GM21360 (cell line): ENCODE measurements at regions not wholly inside any gene's neighbourhood (a gene's known extent, or its start where the extent isn't known, plus 50 kb on each side); places are given as distances from the start of the nearest gene placed in this dataset.
"Not testable (repeated sequence)": the region's sequence is repeated elsewhere in the genome, so short reads cannot be mapped to it uniquely, and the experiment has no call there.

Source experiments
- ATAC-seq: cut with Tn5 transposase; IDR thresholded peaks from one replicate; pipeline ENCODE4 v1.9.1; 2021; ENCODE audit warnings: mild to moderate bottlenecking, moderate library complexity; ENCODE audit not compliant: unreplicated experiment

- no peak for ATAC-seq
Measured at GRCh38 chr6:116982401-116982800, 105.4 kb downstream of the RFX6 start.

- ATAC-seq: no peak
Measured at GRCh38 chr6:116983375-116983774, 106.3 kb downstream of the RFX6 start.

- ATAC-seq: no peak
Measured at GRCh38 chr6:116986819-116987218, 109.8 kb downstream of the RFX6 start.

- no peak for ATAC-seq
Measured at GRCh38 chr6:116990679-116991078, 113.6 kb downstream of the RFX6 start.

GRCh38 chr6:116992546-116992945 lies 115.5 kb downstream of the RFX6 start:
- ATAC-seq: no peak

- ATAC-seq: no peak
Measured at GRCh38 chr6:116994447-116994846, 117.4 kb downstream of the RFX6 start.

- ATAC-seq: no peak
Measured at GRCh38 chr6:116996842-116997241, 119.8 kb downstream of the RFX6 start.

GRCh38 chr6:116997496-116997895 lies 120.5 kb downstream of the RFX6 start:
- ATAC-seq: no peak

GRCh38 chr6:117007659-117008058 lies 130.6 kb downstream of the RFX6 start:
- no peak for ATAC-seq

- ATAC-seq: peak; percentile 89
Measured at GRCh38 chr6:117008618-117009017, 131.6 kb downstream of the RFX6 start.

GRCh38 chr6:117014641-117015473 lies 137.8 kb downstream of the RFX6 start:
- not testable (repeated sequence) for ATAC-seq

GRCh38 chr6:117015474-117015804 lies 138.4 kb downstream of the RFX6 start:
- not testable (repeated sequence) for ATAC-seq

GRCh38 chr6:117018771-117019170 lies 141.7 kb downstream of the RFX6 start:
- no peak for ATAC-seq

- ATAC-seq: no peak
Measured at GRCh38 chr6:117022774-117023173, 145.7 kb downstream of the RFX6 start.

GRCh38 chr6:117025310-117025709 lies 148.3 kb downstream of the RFX6 start:
- ATAC-seq: no peak

- ATAC-seq: no peak
Measured at GRCh38 chr6:117028256-117028655, 151.2 kb downstream of the RFX6 start.

- ATAC-seq: no peak
Measured at GRCh38 chr6:117034547-117034946, 157.5 kb downstream of the RFX6 start.

- ATAC-seq: no peak
Measured at GRCh38 chr6:117034971-117035370, 157.9 kb downstream of the RFX6 start.

- no peak for ATAC-seq
Measured at GRCh38 chr6:117050301-117050700, 173.3 kb downstream of the RFX6 start.

GRCh38 chr6:117072134-117072533 lies 193.2 kb upstream of the VGLL2 start:
- no peak for ATAC-seq

GRCh38 chr6:117072781-117073180 lies 192.6 kb upstream of the VGLL2 start:
- no peak for ATAC-seq

GRCh38 chr6:117074672-117075071 lies 190.7 kb upstream of the VGLL2 start:
- no peak for ATAC-seq

- ATAC-seq: no peak
Measured at GRCh38 chr6:117075218-117075617, 190.1 kb upstream of the VGLL2 start.
